HUES64 (cell line): ENCODE measurements at regions not wholly inside any gene's neighbourhood (a gene's known extent, or its start where the extent isn't known, plus 50 kb on each side); places are given as distances from the start of the nearest gene placed in this dataset.

Experiments
- H3K27ac ChIP-seq: 2 replicates; pipeline ENCODE4 v1.7.0; 2013; ENCODE audit warnings: low read depth, low read length, inconsistent platforms
- H3K27me3 ChIP-seq: 2 replicates; pipeline ENCODE4 v1.6.1; 2013; ENCODE audit warnings: mild to moderate bottlenecking, low read length; ENCODE audit not compliant: insufficient read depth
- H3K36me3 ChIP-seq: 2 replicates; pipeline ENCODE4 v1.6.1; 2013; ENCODE audit warnings: mild to moderate bottlenecking, low read length; ENCODE audit not compliant: insufficient read depth
- H3K4me1 ChIP-seq: 2 replicates; pipeline ENCODE4 v1.6.1; 2013; ENCODE audit warnings: mild to moderate bottlenecking, low read length, moderate library complexity; ENCODE audit not compliant: insufficient read depth
- H3K4me3 ChIP-seq: 2 replicates; pipeline ENCODE4 v1.5.1; 2013; ENCODE audit warnings: mild to moderate bottlenecking, low read length, moderate library complexity
- H3K9ac ChIP-seq: 2 replicates; pipeline ENCODE4 v1.6.1; 2013; ENCODE audit warnings: mild to moderate bottlenecking, low read depth, low read length
- H3K9me3 ChIP-seq: 2 replicates; pipeline ENCODE4 v1.6.1; 2013; ENCODE audit warnings: low read depth, low read length; ENCODE audit not compliant: insufficient read depth
- WGBS: fragments of 150-250, 120-280 bp; methylation state at CpG from one replicate; pipeline ENCODE4 v1.1.7; 2013; ENCODE audit warnings: missing lambda C conversion rate; 5-methylcytosine and 5-hydroxymethylcytosine counted together

- 94% methylated on average over 3 of the region's 3 CpGs for WGBS
- H3K4me3 ChIP-seq, result no peak overlapping the region
- H3K9ac ChIP-seq, result no peak overlapping the region
- H3K4me1 ChIP-seq, result peaks cover 24% of the 10 kb centered on the region
- no peaks in the 10 kb centered on the region for H3K27me3 ChIP-seq
- H3K9me3 ChIP-seq, result no peaks in the 10 kb centered on the region
- H3K36me3 ChIP-seq, result no peaks in the 10 kb centered on the region
- H3K27ac ChIP-seq, result no peak overlapping the region
These were observed 78.4 kb downstream of the ADAMTS15 start for GRCh38 chr11:130526846-130527245.

GRCh38 chr11:130527636-130528297 lies 79.3 kb downstream of the ADAMTS15 start:
- Histone ChIP-seq H3K4me1 (peaks cover 16% of the 10 kb centered on the region), H3K9ac (no peak overlapping the region), H3K27me3 (no peaks in the 10 kb centered on the region), H3K36me3 (no peaks in the 10 kb centered on the region), H3K9me3 (no peaks in the 10 kb centered on the region), H3K4me3 (no peak overlapping the region), H3K27ac (no peak overlapping the region)
- WGBS, result 90% methylated on average over 4 of the region's 5 CpGs

GRCh38 chr11:130528298-130529261 lies 80.1 kb downstream of the ADAMTS15 start:
- H3K27ac ChIP-seq, result no peak overlapping the region

GRCh38 chr11:130529366-130529765 lies 80.9 kb downstream of the ADAMTS15 start:
- H3K27me3 ChIP-seq, result no peaks in the 10 kb centered on the region
- H3K27ac ChIP-seq, result no peak overlapping the region

More at GRCh38 chr11:130528298-130529261, 80.1 kb downstream of the ADAMTS15 start:
- Histone ChIP-seq H3K36me3 (no peaks in the 10 kb centered on the region), H3K4me1 (peaks cover 7% of the 10 kb centered on the region), H3K9ac (no peak overlapping the region), H3K4me3 (no peak overlapping the region), H3K9me3 (no peaks in the 10 kb centered on the region), H3K27me3 (no peaks in the 10 kb centered on the region)
- WGBS, result 83% methylated on average over 14 of the region's 16 CpGs

GRCh38 chr11:130531061-130531460 lies 82.6 kb downstream of the ADAMTS15 start:
- WGBS, result 95% methylated on average over 2 of the region's 2 CpGs
- no peak overlapping the region for H3K27ac ChIP-seq

More at GRCh38 chr11:130529366-130529765, 80.9 kb downstream of the ADAMTS15 start:
- Histone ChIP-seq H3K4me3 (no peak overlapping the region), H3K4me1 (peaks cover 3% of the 10 kb centered on the region; the same call in 1 of the 2 replicates), H3K9me3 (no peaks in the 10 kb centered on the region), H3K36me3 (no peaks in the 10 kb centered on the region), H3K9ac (no peak overlapping the region)
- WGBS, result 98% methylated on average over 5 of the region's 5 CpGs

GRCh38 chr11:130533113-130533798 lies 84.8 kb downstream of the ADAMTS15 start:
- Histone ChIP-seq H3K4me3 (no peak overlapping the region), H3K27ac (no peak overlapping the region), H3K4me1 (peaks cover 3% of the 10 kb centered on the region; the same call in 1 of the 2 replicates), H3K36me3 (no peaks in the 10 kb centered on the region), H3K9me3 (no peaks in the 10 kb centered on the region), H3K9ac (no peak overlapping the region), H3K27me3 (no peaks in the 10 kb centered on the region)
- WGBS, result 90% methylated on average over 11 of the region's 12 CpGs

More at GRCh38 chr11:130531061-130531460, 82.6 kb downstream of the ADAMTS15 start:
- no peak overlapping the region for H3K4me3 ChIP-seq
- H3K4me1 ChIP-seq, result peaks cover 3% of the 10 kb centered on the region; the same call in 1 of the 2 replicates
- H3K36me3 ChIP-seq, result no peaks in the 10 kb centered on the region
- H3K9me3 ChIP-seq, result no peaks in the 10 kb centered on the region
- H3K27me3 ChIP-seq, result no peaks in the 10 kb centered on the region
- H3K9ac ChIP-seq, result no peak overlapping the region

- Histone ChIP-seq H3K4me3 (no peak overlapping the region), H3K27me3 (no peaks in the 10 kb centered on the region), H3K9me3 (no peaks in the 10 kb centered on the region), H3K9ac (no peak overlapping the region), H3K4me1 (peaks cover 3% of the 10 kb centered on the region; the same call in 1 of the 2 replicates), H3K27ac (no peak overlapping the region), H3K36me3 (no peaks in the 10 kb centered on the region)
- WGBS, result 97% methylated on average over 4 of the region's 5 CpGs
These were observed 85.4 kb downstream of the ADAMTS15 start for GRCh38 chr11:130533871-130534270.

GRCh38 chr11:130534551-130534950 lies 86.1 kb downstream of the ADAMTS15 start:
- H3K9ac ChIP-seq, result no peak overlapping the region
- 92% methylated on average over 10 of the region's 10 CpGs for WGBS
- H3K27me3 ChIP-seq, result no peaks in the 10 kb centered on the region
- H3K27ac ChIP-seq, result no peak overlapping the region
- H3K36me3 ChIP-seq, result no peaks in the 10 kb centered on the region
- H3K4me1 ChIP-seq, result peaks cover 3% of the 10 kb centered on the region; the same call in 1 of the 2 replicates
- no peaks in the 10 kb centered on the region for H3K9me3 ChIP-seq
- no peak overlapping the region for H3K4me3 ChIP-seq

GRCh38 chr11:130535520-130535919 lies 87.1 kb downstream of the ADAMTS15 start:
- WGBS, result 96% methylated on average over 6 of the region's 6 CpGs
- Histone ChIP-seq H3K36me3 (no peaks in the 10 kb centered on the region), H3K9me3 (no peaks in the 10 kb centered on the region), H3K9ac (no peak overlapping the region), H3K4me1 (peaks cover 3% of the 10 kb centered on the region; the same call in 1 of the 2 replicates), H3K27ac (no peak overlapping the region), H3K4me3 (no peak overlapping the region), H3K27me3 (no peaks in the 10 kb centered on the region)

GRCh38 chr11:130536106-130537040 lies 87.9 kb downstream of the ADAMTS15 start:
- Histone ChIP-seq H3K4me3 (no peak overlapping the region), H3K27ac (no peak overlapping the region), H3K4me1 (peaks cover 2% of the 10 kb centered on the region; the same call in 1 of the 2 replicates), H3K36me3 (no peaks in the 10 kb centered on the region), H3K9me3 (no peaks in the 10 kb centered on the region), H3K27me3 (no peaks in the 10 kb centered on the region), H3K9ac (no peak overlapping the region)
- 91% methylated on average over 11 of the region's 11 CpGs for WGBS
